ENCODE measurements at regions not wholly inside any gene's neighbourhood (a gene's known extent, or its start where the extent isn't known, plus 50 kb on each side); places are given as distances from the start of the nearest gene placed in this dataset.

DNA sequence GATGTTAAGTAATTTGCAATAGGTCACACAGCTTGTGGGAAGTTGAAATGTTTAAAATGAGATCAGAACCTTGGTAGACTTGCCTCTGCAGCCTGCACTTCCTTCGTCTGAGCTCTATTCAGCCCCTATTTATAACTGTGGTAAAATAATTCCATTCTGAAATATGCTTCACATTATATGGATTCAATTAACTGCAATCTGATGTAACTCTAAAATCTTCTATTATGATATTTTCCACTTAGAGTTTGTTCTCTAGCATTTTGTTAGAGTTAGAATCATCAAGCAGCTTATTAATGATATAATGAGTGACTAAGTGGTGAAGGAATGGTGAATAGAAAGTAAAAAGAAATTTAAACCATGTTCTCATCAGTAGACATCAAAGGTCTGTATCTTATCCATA lies 139.6 kb upstream of the ARHGAP28 start:
- TF ChIP-seq, protein P1, sequence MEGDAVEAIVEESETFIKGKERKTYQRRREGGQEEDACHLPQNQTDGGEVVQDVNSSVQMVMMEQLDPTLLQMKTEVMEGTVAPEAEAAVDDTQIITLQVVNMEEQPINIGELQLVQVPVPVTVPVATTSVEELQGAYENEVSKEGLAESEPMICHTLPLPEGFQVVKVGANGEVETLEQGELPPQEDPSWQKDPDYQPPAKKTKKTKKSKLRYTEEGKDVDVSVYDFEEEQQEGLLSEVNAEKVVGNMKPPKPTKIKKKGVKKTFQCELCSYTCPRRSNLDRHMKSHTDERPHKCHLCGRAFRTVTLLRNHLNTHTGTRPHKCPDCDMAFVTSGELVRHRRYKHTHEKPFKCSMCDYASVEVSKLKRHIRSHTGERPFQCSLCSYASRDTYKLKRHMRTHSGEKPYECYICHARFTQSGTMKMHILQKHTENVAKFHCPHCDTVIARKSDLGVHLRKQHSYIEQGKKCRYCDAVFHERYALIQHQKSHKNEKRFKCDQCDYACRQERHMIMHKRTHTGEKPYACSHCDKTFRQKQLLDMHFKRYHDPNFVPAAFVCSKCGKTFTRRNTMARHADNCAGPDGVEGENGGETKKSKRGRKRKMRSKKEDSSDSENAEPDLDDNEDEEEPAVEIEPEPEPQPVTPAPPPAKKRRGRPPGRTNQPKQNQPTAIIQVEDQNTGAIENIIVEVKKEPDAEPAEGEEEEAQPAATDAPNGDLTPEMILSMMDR (IDR thresholded peaks at IDR 0.05), result no peak
- H3K4me1 Mint-ChIP-seq (ENCODE audit: low read depth), result peaks cover 31% of the 10 kb centered on the region
- no peak overlapping the region for H3K27ac Mint-ChIP-seq (ENCODE audit: unreplicated experiment)
- H3K27me3 Mint-ChIP-seq (ENCODE audit: low read depth), result no peaks in the 10 kb centered on the region
- H3K36me3 Mint-ChIP-seq (ENCODE audit: low read depth), result peaks cover 2% of the 10 kb centered on the region
- H3K4me3 Mint-ChIP-seq (ENCODE audit: unreplicated experiment), result no peak overlapping the region
- peaks cover 2% of the 10 kb centered on the region for H3K9me3 Mint-ChIP-seq (ENCODE audit: low read depth)
- no peak for DNase-seq (ENCODE audit: low spot score)

DNA sequence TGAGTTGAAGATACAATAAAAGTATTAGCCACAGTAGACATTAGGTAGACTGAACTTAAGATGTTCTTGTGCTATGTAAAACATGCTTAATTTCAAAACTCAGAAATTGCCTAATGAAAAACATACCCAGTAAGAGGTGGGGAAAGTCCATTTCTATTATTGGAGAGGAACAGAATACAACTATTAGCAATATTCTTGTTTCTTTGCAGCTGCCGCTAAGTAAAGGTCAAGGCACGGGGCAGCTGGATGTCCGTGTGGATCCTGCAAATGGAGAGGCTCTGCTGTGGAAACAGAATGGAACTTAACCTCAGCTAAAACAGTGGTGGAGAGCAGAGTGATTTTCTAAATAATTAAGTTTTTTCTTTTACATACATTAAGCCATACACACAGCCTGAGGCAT lies 139.2 kb upstream of the ARHGAP28 start:
- peaks cover 1% of the 10 kb centered on the region for H3K36me3 Mint-ChIP-seq (ENCODE audit: low read depth)
- H3K27ac Mint-ChIP-seq (ENCODE audit: unreplicated experiment), result no peak overlapping the region
- peaks cover 35% of the 10 kb centered on the region for H3K4me1 Mint-ChIP-seq (ENCODE audit: low read depth)
- no peaks in the 10 kb centered on the region for H3K27me3 Mint-ChIP-seq (ENCODE audit: low read depth)
- peaks cover 2% of the 10 kb centered on the region for H3K9me3 Mint-ChIP-seq (ENCODE audit: low read depth)
- no peak overlapping the region for H3K4me3 Mint-ChIP-seq (ENCODE audit: unreplicated experiment)
- no peak for DNase-seq (ENCODE audit: low spot score)
- TF ChIP-seq, protein P1 (IDR thresholded peaks at IDR 0.05), result no peak

DNA sequence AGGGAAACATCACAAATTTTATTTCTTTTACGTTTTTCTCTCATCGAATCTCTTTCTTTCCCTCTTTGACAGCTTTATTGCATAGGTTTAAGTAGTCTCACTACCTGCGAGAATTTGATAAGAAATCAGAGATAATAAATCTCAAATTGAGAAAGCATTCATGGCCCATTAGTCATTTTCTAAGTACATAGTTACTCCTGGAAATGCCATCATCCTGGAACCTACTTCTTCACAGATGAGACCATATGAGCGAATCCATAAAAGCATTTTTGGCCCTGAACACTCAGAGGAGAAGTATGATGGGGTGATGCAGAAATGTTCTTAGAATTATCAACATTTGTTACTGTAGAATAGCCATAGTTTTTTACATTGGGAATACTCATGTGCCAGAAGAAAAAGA lies 138.0 kb upstream of the ARHGAP28 start:
- H3K4me1 Mint-ChIP-seq (ENCODE audit: low read depth), result peaks cover 45% of the 10 kb centered on the region
- H3K27me3 Mint-ChIP-seq (ENCODE audit: low read depth), result no peaks in the 10 kb centered on the region
- TF ChIP-seq, protein P1 (IDR thresholded peaks at IDR 0.05), result no peak
- no peak overlapping the region for H3K27ac Mint-ChIP-seq (ENCODE audit: unreplicated experiment)
- no peak for DNase-seq (ENCODE audit: low spot score)
- no peak overlapping the region for H3K4me3 Mint-ChIP-seq (ENCODE audit: unreplicated experiment)
- H3K36me3 Mint-ChIP-seq (ENCODE audit: low read depth), result no peaks in the 10 kb centered on the region
- no peaks in the 10 kb centered on the region for H3K9me3 Mint-ChIP-seq (ENCODE audit: low read depth)

DNA sequence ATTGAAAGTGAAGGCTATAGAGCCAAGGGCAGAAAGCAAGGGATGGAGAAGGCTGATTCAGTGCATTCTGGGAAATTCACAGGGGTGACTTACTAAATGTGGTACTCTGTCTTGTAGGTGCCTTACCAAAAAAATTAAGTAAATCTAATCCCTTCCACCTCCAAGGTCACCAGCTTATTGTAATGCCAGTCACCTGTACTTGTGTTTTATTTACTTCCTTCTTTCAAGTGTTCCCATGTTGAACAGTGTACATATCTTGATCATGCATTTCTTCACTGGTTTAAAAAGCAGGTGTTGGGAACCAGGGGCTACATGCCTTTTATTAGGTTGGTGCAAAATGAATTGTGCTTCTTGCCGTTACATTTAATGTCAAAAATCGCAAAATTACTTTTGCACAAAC lies 137.0 kb upstream of the ARHGAP28 start:
- Mint-ChIP-seq H3K9me3 (ENCODE audit: low read depth) (no peaks in the 10 kb centered on the region), H3K36me3 (ENCODE audit: low read depth) (no peaks in the 10 kb centered on the region), H3K4me1 (ENCODE audit: low read depth) (peaks cover 45% of the 10 kb centered on the region), H3K27me3 (ENCODE audit: low read depth) (no peaks in the 10 kb centered on the region), H3K4me3 (ENCODE audit: unreplicated experiment) (no peak overlapping the region), H3K27ac (ENCODE audit: unreplicated experiment) (no peak overlapping the region)
- TF ChIP-seq, protein P1 (IDR thresholded peaks at IDR 0.05), result no peak
- no peak for DNase-seq (ENCODE audit: low spot score)

DNA sequence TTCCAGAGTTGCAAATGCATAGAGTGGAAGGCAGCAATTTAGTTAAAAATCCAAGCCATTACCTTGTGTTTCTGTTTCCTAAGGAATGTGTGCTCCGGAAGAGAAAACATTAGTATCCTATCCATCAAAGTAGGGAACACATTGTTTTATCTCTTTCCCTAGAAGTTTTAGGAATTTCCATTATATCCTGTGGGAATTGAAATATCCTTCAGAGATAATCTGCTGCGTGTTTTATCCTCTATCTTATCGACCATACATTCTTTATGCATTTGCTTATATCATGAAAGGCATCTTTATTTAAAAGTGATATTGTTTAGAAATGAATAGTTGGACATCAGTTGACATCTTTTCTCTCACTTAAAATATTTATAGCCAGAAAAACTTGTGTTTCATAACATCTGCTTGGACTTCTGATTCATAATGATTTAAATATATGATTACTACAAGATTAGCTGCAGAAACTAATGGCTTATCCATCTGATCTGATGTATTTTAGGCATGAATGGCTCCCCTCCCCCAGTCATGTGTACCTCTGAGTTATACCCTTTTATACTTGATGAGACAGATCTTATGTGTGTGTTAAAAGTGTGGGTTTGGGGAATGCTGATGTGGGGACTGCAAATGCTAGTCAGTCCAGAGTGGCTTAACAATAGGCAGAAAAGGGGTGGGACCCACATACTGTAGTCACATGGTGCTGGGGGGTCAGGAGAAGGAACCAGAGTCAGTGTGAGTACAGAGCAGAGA lies 136.2 kb upstream of the ARHGAP28 start:
- no peaks in the 10 kb centered on the region for H3K36me3 Mint-ChIP-seq (ENCODE audit: low read depth)
- DNase-seq (ENCODE audit: low spot score), result no peak
- H3K4me1 Mint-ChIP-seq (ENCODE audit: low read depth), result peaks cover 45% of the 10 kb centered on the region
- H3K27me3 Mint-ChIP-seq (ENCODE audit: low read depth), result no peaks in the 10 kb centered on the region
- H3K27ac Mint-ChIP-seq (ENCODE audit: unreplicated experiment), result no peak overlapping the region
- no peak overlapping the region for H3K4me3 Mint-ChIP-seq (ENCODE audit: unreplicated experiment)
- TF ChIP-seq, protein P1 (IDR thresholded peaks at IDR 0.05), result no peak
- no peaks in the 10 kb centered on the region for H3K9me3 Mint-ChIP-seq (ENCODE audit: low read depth)

Measured in chondrocyte (in vitro differentiated cells).